ENCODE measurements at regions not wholly inside any gene's neighbourhood (a gene's known extent, or its start where the extent isn't known, plus 50 kb on each side); places are given as distances from the start of the nearest gene placed in this dataset.

GRCh38 chr15:60219866-60220265, 177.9 kb downstream of the ANXA2 start:
- Histone ChIP-seq H3K9me3 (ENCODE audit: control insufficient read depth, low read length) (no peaks in the 10 kb centered on the region), H3K27ac (ENCODE audit: insufficient read depth, low read length, poor library complexity, severe bottlenecking) (no peak overlapping the region), H3K27me3 (replicated peaks; ENCODE audit: control insufficient read depth, insufficient read depth, low read length, poor library complexity, severe bottlenecking) (no peaks in the 10 kb centered on the region), H3K4me3 (ENCODE audit: insufficient read depth, low read depth, low read length, poor library complexity, severe bottlenecking) (no peak overlapping the region), H3K4me1 (ENCODE audit: control insufficient read depth, insufficient read depth, low read length, poor library complexity, severe bottlenecking) (no peaks in the 10 kb centered on the region), H3K36me3 (ENCODE audit: control insufficient read depth, insufficient read depth, low read length) (no peaks in the 10 kb centered on the region)
- DNase-seq, result no peak

GRCh38 chr15:60221356-60221755, 176.4 kb downstream of the ANXA2 start:
- no peak overlapping the region for H3K27ac ChIP-seq (ENCODE audit: insufficient read depth, low read length, poor library complexity, severe bottlenecking)
- no peak overlapping the region for H3K4me3 ChIP-seq (ENCODE audit: insufficient read depth, low read depth, low read length, poor library complexity, severe bottlenecking)
- H3K9me3 ChIP-seq (ENCODE audit: control insufficient read depth, low read length), result no peaks in the 10 kb centered on the region
- H3K27me3 ChIP-seq (replicated peaks; ENCODE audit: control insufficient read depth, insufficient read depth, low read length, poor library complexity, severe bottlenecking), result no peaks in the 10 kb centered on the region
- no peaks in the 10 kb centered on the region for H3K36me3 ChIP-seq (ENCODE audit: control insufficient read depth, insufficient read depth, low read length)
- DNase-seq, result no peak
- no peaks in the 10 kb centered on the region for H3K4me1 ChIP-seq (ENCODE audit: control insufficient read depth, insufficient read depth, low read length, poor library complexity, severe bottlenecking)

GRCh38 chr15:60222404-60222803, 175.4 kb downstream of the ANXA2 start:
- Histone ChIP-seq H3K27me3 (replicated peaks; ENCODE audit: control insufficient read depth, insufficient read depth, low read length, poor library complexity, severe bottlenecking) (no peaks in the 10 kb centered on the region), H3K27ac (ENCODE audit: insufficient read depth, low read length, poor library complexity, severe bottlenecking) (no peak overlapping the region), H3K9me3 (ENCODE audit: control insufficient read depth, low read length) (no peaks in the 10 kb centered on the region), H3K4me1 (ENCODE audit: control insufficient read depth, insufficient read depth, low read length, poor library complexity, severe bottlenecking) (no peaks in the 10 kb centered on the region), H3K36me3 (ENCODE audit: control insufficient read depth, insufficient read depth, low read length) (no peaks in the 10 kb centered on the region), H3K4me3 (ENCODE audit: insufficient read depth, low read depth, low read length, poor library complexity, severe bottlenecking) (no peak overlapping the region)
- DNase-seq, result no peak

- Histone ChIP-seq H3K4me3 (ENCODE audit: insufficient read depth, low read depth, low read length, poor library complexity, severe bottlenecking) (no peak overlapping the region), H3K4me1 (ENCODE audit: control insufficient read depth, insufficient read depth, low read length, poor library complexity, severe bottlenecking) (no peaks in the 10 kb centered on the region), H3K27ac (ENCODE audit: insufficient read depth, low read length, poor library complexity, severe bottlenecking) (no peak overlapping the region), H3K9me3 (ENCODE audit: control insufficient read depth, low read length) (no peaks in the 10 kb centered on the region), H3K36me3 (ENCODE audit: control insufficient read depth, insufficient read depth, low read length) (no peaks in the 10 kb centered on the region), H3K27me3 (replicated peaks; ENCODE audit: control insufficient read depth, insufficient read depth, low read length, poor library complexity, severe bottlenecking) (no peaks in the 10 kb centered on the region)
- DNase-seq, result no peak
These were observed 174.6 kb downstream of the ANXA2 start for GRCh38 chr15:60223176-60223575.

- Histone ChIP-seq H3K4me1 (ENCODE audit: control insufficient read depth, insufficient read depth, low read length, poor library complexity, severe bottlenecking) (no peaks in the 10 kb centered on the region), H3K27ac (ENCODE audit: insufficient read depth, low read length, poor library complexity, severe bottlenecking) (no peak overlapping the region), H3K4me3 (ENCODE audit: insufficient read depth, low read depth, low read length, poor library complexity, severe bottlenecking) (no peak overlapping the region), H3K36me3 (ENCODE audit: control insufficient read depth, insufficient read depth, low read length) (no peaks in the 10 kb centered on the region), H3K9me3 (ENCODE audit: control insufficient read depth, low read length) (no peaks in the 10 kb centered on the region), H3K27me3 (replicated peaks; ENCODE audit: control insufficient read depth, insufficient read depth, low read length, poor library complexity, severe bottlenecking) (no peaks in the 10 kb centered on the region)
- no peak for DNase-seq
These were observed 170.9 kb downstream of the ANXA2 start for GRCh38 chr15:60226924-60227323.

GRCh38 chr15:60228101-60228500, 169.7 kb downstream of the ANXA2 start:
- Histone ChIP-seq H3K27ac (ENCODE audit: insufficient read depth, low read length, poor library complexity, severe bottlenecking) (no peak overlapping the region), H3K27me3 (replicated peaks; ENCODE audit: control insufficient read depth, insufficient read depth, low read length, poor library complexity, severe bottlenecking) (no peaks in the 10 kb centered on the region), H3K4me1 (ENCODE audit: control insufficient read depth, insufficient read depth, low read length, poor library complexity, severe bottlenecking) (no peaks in the 10 kb centered on the region), H3K4me3 (ENCODE audit: insufficient read depth, low read depth, low read length, poor library complexity, severe bottlenecking) (no peak overlapping the region), H3K9me3 (ENCODE audit: control insufficient read depth, low read length) (no peaks in the 10 kb centered on the region), H3K36me3 (ENCODE audit: control insufficient read depth, insufficient read depth, low read length) (no peaks in the 10 kb centered on the region)
- DNase-seq, result no peak

GRCh38 chr15:60228619-60229018, 169.2 kb downstream of the ANXA2 start:
- no peak for DNase-seq
- no peaks in the 10 kb centered on the region for H3K27me3 ChIP-seq (replicated peaks; ENCODE audit: control insufficient read depth, insufficient read depth, low read length, poor library complexity, severe bottlenecking)
- H3K27ac ChIP-seq (ENCODE audit: insufficient read depth, low read length, poor library complexity, severe bottlenecking), result no peak overlapping the region
- H3K9me3 ChIP-seq (ENCODE audit: control insufficient read depth, low read length), result no peaks in the 10 kb centered on the region
- H3K4me1 ChIP-seq (ENCODE audit: control insufficient read depth, insufficient read depth, low read length, poor library complexity, severe bottlenecking), result no peaks in the 10 kb centered on the region
- H3K4me3 ChIP-seq (ENCODE audit: insufficient read depth, low read depth, low read length, poor library complexity, severe bottlenecking), result no peak overlapping the region
- H3K36me3 ChIP-seq (ENCODE audit: control insufficient read depth, insufficient read depth, low read length), result no peaks in the 10 kb centered on the region

GRCh38 chr15:60235951-60236710, 161.7 kb downstream of the ANXA2 start:
- Histone ChIP-seq H3K36me3 (ENCODE audit: control insufficient read depth, insufficient read depth, low read length) (no peaks in the 10 kb centered on the region), H3K9me3 (ENCODE audit: control insufficient read depth, low read length) (no peaks in the 10 kb centered on the region), H3K27ac (ENCODE audit: insufficient read depth, low read length, poor library complexity, severe bottlenecking) (no peak overlapping the region), H3K27me3 (replicated peaks; ENCODE audit: control insufficient read depth, insufficient read depth, low read length, poor library complexity, severe bottlenecking) (no peaks in the 10 kb centered on the region), H3K4me3 (ENCODE audit: insufficient read depth, low read depth, low read length, poor library complexity, severe bottlenecking) (no peak overlapping the region), H3K4me1 (ENCODE audit: control insufficient read depth, insufficient read depth, low read length, poor library complexity, severe bottlenecking) (no peaks in the 10 kb centered on the region)
- no peak for DNase-seq

- Histone ChIP-seq H3K4me3 (ENCODE audit: insufficient read depth, low read depth, low read length, poor library complexity, severe bottlenecking) (no peak overlapping the region), H3K27ac (ENCODE audit: insufficient read depth, low read length, poor library complexity, severe bottlenecking) (no peak overlapping the region), H3K9me3 (ENCODE audit: control insufficient read depth, low read length) (no peaks in the 10 kb centered on the region), H3K27me3 (replicated peaks; ENCODE audit: control insufficient read depth, insufficient read depth, low read length, poor library complexity, severe bottlenecking) (no peaks in the 10 kb centered on the region), H3K4me1 (ENCODE audit: control insufficient read depth, insufficient read depth, low read length, poor library complexity, severe bottlenecking) (no peaks in the 10 kb centered on the region), H3K36me3 (ENCODE audit: control insufficient read depth, insufficient read depth, low read length) (no peaks in the 10 kb centered on the region)
- no peak for DNase-seq
These were observed 160.3 kb downstream of the ANXA2 start for GRCh38 chr15:60237446-60237845.

GRCh38 chr15:60243769-60244168, 154.0 kb downstream of the ANXA2 start:
- Histone ChIP-seq H3K27me3 (replicated peaks; ENCODE audit: control insufficient read depth, insufficient read depth, low read length, poor library complexity, severe bottlenecking) (no peaks in the 10 kb centered on the region), H3K4me1 (ENCODE audit: control insufficient read depth, insufficient read depth, low read length, poor library complexity, severe bottlenecking) (no peaks in the 10 kb centered on the region), H3K4me3 (ENCODE audit: insufficient read depth, low read depth, low read length, poor library complexity, severe bottlenecking) (no peak overlapping the region), H3K9me3 (ENCODE audit: control insufficient read depth, low read length) (no peaks in the 10 kb centered on the region), H3K36me3 (ENCODE audit: control insufficient read depth, insufficient read depth, low read length) (no peaks in the 10 kb centered on the region), H3K27ac (ENCODE audit: insufficient read depth, low read length, poor library complexity, severe bottlenecking) (no peak overlapping the region)
- no peak for DNase-seq

Measured in effector memory CD4-positive, alpha-beta T cell (primary cell).